ENCODE measurements at regions not wholly inside any gene's neighbourhood (a gene's known extent, or its start where the extent isn't known, plus 50 kb on each side); places are given as distances from the start of the nearest gene placed in this dataset.

DNA sequence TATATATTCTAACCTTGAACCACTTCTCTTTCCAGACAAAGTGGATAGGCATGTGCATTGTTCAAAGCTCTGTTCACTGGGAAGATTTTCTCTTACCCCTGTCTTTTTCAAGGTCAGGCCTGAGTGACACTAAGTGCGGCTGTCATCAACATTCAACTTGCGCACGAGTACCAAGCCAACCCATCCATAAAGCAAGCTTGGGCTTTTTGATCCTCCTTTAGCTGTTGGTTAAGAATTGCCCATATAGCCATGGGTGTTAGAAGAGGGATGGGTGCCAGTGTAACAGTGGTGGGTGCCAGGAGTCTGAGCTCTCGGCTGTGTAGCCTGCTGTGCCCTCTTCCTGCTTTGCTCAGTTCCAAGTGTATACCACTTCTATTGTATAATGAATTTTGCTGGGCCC is 136.1 kb downstream of the GLUL start:
- H3K4me3 ChIP-seq: no peak overlapping the region
- H3K36me3 ChIP-seq: no peaks in the 10 kb centered on the region
- no peak for DNase-seq
- no peak for TF ChIP-seq POLR2A (IDR thresholded peaks at IDR 0.05)
- TF ChIP-seq, protein P1, sequence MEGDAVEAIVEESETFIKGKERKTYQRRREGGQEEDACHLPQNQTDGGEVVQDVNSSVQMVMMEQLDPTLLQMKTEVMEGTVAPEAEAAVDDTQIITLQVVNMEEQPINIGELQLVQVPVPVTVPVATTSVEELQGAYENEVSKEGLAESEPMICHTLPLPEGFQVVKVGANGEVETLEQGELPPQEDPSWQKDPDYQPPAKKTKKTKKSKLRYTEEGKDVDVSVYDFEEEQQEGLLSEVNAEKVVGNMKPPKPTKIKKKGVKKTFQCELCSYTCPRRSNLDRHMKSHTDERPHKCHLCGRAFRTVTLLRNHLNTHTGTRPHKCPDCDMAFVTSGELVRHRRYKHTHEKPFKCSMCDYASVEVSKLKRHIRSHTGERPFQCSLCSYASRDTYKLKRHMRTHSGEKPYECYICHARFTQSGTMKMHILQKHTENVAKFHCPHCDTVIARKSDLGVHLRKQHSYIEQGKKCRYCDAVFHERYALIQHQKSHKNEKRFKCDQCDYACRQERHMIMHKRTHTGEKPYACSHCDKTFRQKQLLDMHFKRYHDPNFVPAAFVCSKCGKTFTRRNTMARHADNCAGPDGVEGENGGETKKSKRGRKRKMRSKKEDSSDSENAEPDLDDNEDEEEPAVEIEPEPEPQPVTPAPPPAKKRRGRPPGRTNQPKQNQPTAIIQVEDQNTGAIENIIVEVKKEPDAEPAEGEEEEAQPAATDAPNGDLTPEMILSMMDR (IDR thresholded peaks at IDR 0.05): no peak
- no peak for TF ChIP-seq EP300 (IDR thresholded peaks at IDR 0.05)
- no peaks in the 10 kb centered on the region for H3K27me3 ChIP-seq
- intact Hi-C loops (cut with DNase I): no loop called here
- peaks cover 4% of the 10 kb centered on the region for H3K4me1 ChIP-seq (ENCODE audit: insufficient read depth)
- WGBS, 3 donors: 78 to 94% (median 91%) methylated on average over 4 of the region's 4 CpGs
- no peak overlapping the region for H3K27ac ChIP-seq
- no peaks in the 10 kb centered on the region for H3K9me3 ChIP-seq

DNA sequence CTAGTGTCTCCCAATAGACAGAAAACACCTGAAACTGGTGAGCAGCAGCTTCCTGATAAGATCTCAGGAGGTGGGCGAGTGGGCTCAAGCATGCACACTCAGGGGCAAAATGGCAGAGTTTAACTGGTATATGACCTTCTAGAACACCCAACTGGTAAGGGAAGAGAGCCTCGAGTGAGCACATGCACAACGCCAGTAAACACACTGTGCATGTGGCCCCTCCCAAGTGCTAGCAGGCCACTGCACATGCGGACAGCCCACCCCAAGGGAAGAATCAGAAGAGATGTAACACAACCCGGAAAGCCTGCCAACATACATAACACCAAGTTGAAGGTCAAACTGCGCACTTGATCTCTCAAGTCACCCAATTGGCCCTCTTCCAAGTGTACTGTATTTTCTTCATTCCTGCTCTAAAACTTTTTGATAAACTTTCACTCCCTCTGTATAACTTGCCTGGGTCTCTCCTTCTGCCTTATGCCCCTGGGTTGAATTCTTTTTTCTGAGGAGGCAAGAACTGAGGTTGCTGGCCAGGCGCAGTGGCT is 138.2 kb downstream of the GLUL start:
- H3K4me3 ChIP-seq: no peak overlapping the region
- H3K4me1 ChIP-seq (ENCODE audit: insufficient read depth): no peaks in the 10 kb centered on the region
- no peaks in the 10 kb centered on the region for H3K9me3 ChIP-seq
- intact Hi-C loops (cut with DNase I): no loop called here
- WGBS, 3 donors: 45 to 54% (median 47%) methylated on average over 7 of the region's 7 CpGs
- no peaks in the 10 kb centered on the region for H3K27me3 ChIP-seq
- TF ChIP-seq, protein P1 (IDR thresholded peaks at IDR 0.05): no peak
- TF ChIP-seq POLR2A (IDR thresholded peaks at IDR 0.05) (no peak), EP300 (IDR thresholded peaks at IDR 0.05) (no peak)
- H3K36me3 ChIP-seq: no peaks in the 10 kb centered on the region
- no peak for DNase-seq
- no peak overlapping the region for H3K27ac ChIP-seq

DNA sequence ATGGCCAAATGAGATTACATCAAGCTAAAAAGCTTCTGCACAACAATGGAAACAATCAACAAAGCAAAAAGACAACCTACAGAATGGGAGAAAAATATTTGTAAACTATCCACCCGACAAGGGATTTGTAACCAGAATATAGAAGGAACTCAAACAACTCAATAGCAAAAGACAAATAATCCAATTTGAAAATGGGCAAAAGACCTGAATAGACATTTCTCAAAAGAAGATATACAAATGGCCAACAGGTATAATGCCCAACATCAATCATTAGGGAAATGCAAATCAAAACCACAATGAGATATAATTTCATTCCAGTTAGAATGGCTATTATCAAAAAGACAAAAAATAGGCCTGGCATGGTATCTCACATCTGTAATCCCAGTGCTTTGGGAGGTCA is 140.0 kb downstream of the GLUL start:
- 83 to 96% (median 84%) methylated on average over 1 of the region's 1 CpG for WGBS, 3 donors

DNA sequence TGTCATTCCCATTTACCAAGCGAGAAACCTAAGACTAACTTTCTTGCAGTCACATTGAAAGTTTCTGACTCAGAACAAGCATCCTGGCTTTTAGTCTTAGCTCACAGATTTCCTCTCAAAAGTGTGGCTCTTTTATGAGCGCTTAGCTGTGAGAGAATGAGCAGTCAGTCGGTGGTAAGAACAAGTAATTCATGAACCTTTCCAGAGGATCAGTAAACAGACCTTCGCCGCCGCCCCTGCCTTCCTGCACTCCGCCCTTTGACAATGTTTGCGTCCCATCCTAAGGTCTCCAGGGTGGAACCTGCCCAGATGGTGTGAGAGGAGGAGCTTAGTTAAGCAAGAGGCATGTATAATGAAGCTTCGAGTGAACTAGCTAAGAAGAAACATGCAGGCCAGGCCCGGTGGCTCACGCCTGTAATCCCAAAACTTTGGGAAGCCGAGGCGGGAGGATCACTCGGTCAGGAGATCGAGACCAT is 142.4 kb downstream of the GLUL start:
- DNase-seq: no peak
- intact Hi-C loops (cut with DNase I): no loop called here
- Histone ChIP-seq H3K27me3 (no peaks in the 10 kb centered on the region), H3K9me3 (no peaks in the 10 kb centered on the region), H3K4me1 (ENCODE audit: insufficient read depth) (no peaks in the 10 kb centered on the region), H3K4me3 (no peak overlapping the region), H3K27ac (no peak overlapping the region), H3K36me3 (no peaks in the 10 kb centered on the region)
- 74 to 77% (median 75%) methylated on average over 14 to 15 of the region's 15 CpGs for WGBS, 3 donors
- TF ChIP-seq, protein P1 (IDR thresholded peaks at IDR 0.05): no peak
- TF ChIP-seq EP300 (IDR thresholded peaks at IDR 0.05): no peak
- no peak for TF ChIP-seq POLR2A (IDR thresholded peaks at IDR 0.05)

More for the DNA sequence above, 140.0 kb downstream of the GLUL start:
- no peaks in the 10 kb centered on the region for H3K4me1 ChIP-seq (ENCODE audit: insufficient read depth)
- no peak for TF ChIP-seq POLR2A (IDR thresholded peaks at IDR 0.05)
- TF ChIP-seq EP300 (IDR thresholded peaks at IDR 0.05): no peak
- TF ChIP-seq, protein P1 (IDR thresholded peaks at IDR 0.05): no peak
- H3K36me3 ChIP-seq: no peaks in the 10 kb centered on the region
- no peak overlapping the region for H3K4me3 ChIP-seq
- H3K9me3 ChIP-seq: no peaks in the 10 kb centered on the region
- no peak overlapping the region for H3K27ac ChIP-seq
- intact Hi-C loops (cut with DNase I): no loop called here
- no peaks in the 10 kb centered on the region for H3K27me3 ChIP-seq
- DNase-seq: no peak

All from ovary (tissue), 7 donors.